Fibroblast of skin of right quadriceps (primary cell): ENCODE measurements at regions not wholly inside any gene's neighbourhood (a gene's known extent, or its start where the extent isn't known, plus 50 kb on each side); places are given as distances from the start of the nearest gene placed in this dataset.
"Not testable (repeated sequence)": the region's sequence is repeated elsewhere in the genome, so short reads cannot be mapped to it uniquely, and the experiment has no call there.

Source experiments
- DNase-seq: peaks from one replicate; pipeline ENCODE4 v3.0.0-alpha.2; 2013

DNA sequence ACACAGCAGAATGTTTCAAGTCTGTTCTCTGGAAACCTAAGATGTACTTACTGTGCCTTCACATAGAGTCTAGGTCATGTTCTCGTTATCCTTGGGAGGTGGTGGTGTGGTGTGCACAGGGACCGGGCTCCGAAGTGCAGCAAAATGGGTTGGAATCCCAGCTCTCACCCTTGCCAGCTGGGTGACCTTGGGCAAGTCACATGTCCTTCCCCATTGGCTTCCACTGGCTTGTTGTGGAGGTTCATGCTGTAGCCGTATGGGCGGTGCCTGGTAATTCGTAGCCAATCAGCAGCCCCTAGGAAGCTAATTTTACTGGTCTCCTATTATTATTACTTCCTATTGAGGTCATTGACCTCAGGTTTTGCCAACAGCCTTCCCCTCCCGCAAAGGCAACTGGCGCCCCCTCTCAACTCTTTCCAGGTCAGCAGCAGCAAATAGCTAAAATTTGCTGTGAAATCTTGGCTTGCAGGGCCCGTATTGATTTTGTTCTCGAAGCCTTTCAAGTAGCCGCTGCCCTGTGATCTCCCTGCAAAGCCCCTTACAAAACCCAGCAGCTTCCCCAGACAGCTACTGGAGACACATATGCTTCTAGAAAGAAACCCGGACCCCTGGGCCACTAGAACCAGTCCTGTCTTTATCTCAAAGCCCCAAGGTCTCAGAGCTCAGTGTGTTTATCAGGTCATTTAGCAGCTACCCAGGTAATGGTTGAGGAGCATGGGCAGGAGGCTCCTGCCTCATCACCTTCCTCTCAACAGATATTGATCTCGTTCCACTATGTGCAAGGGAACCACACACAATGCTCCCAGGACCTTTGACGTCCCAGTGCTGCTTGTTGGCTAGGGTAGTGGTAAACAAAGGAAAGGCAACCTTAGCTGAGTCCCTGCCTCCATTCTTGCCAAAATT is 66.5 kb upstream of the SLC1A4 start:
- no peak for DNase-seq

DNA sequence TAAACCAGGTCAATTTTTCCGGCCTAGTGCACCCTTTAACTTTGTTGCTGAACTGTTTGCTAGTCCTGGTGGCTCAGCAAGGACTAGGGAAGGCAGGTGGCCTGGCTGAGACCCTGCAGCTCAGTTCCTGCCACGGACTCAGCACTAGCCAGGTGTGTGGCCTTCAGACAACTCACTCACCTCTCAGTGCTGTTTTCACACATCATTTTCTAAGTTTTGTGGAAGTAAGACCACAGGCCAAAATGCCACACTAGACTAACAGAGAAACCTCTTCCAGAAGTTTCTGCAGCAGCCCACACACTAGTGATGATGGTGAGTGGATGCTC is 65.9 kb upstream of the SLC1A4 start:
- DNase-seq, result no peak

DNA sequence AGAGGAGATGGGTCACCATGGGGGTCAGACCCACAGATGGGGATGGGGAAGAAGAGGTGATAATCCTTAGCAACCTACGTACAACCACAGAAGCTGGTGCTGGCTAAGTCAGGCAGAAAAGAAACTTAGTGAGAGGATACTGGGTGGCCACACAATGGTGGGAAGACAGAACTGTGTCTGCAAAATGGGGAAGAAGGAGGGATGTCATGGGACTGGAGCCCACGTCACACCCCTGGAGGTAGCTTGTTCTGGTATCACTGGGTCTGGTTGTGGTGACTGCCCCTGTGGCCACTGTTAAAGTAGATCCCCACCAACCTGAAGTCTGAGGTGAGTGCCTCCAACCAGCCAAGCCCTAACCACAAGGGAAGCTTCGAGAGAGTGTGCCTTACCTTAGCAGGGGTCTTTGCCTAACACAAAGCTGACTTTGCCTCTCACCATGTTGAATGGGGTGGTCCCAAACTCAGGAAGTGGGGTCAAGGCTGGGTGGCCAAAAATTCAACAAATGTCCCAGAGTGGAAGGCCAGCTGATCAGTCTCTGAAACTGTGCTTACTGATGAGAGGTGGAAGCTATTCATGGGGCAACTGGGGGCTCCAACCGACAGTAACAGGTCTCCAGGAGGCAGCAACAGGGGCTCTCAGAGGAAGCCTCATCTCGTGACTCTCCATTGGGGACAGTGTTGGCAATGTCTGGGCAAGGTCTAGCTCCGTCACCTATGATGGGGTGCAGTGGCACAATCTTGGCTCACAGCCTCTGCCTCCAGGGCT is 64.8 kb upstream of the SLC1A4 start:
- no peak for DNase-seq

DNA sequence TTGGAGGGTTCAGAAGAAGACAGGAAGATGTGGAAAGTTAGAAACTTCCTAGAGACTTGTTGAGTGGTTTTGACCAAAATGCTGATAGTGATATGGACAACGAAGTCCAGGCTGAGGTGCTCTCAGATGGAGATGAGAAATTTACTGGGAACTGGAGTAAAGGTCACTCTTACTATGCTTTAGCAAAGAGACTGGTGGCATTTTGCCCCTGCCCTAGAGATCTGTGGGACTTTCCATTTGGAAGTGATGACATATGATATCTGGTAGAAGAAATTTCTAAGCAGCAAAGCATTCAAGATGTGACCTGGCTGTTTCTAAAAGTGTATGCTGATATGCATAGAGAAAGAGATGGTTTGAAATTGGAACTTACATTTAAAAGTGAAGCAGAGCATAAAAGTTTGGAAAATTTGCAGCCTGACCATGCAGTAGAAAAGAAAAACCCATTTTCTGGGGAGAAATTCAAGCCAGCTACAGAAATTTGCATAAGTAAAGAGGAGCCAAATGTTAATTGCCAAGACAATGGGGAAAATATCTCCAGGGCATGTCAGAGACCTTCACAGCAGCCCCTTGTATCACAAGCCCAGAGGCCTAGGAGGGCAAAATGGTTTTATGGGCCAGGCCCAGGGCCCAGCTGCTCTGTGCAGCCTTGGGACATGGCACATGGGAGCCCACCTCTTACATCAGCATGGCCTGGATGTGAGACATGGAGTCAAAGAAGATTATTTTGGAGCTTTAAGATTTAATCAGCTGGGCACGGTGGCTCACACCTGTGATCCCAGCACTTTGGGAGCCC is 63.1 kb upstream of the SLC1A4 start:
- DNase-seq, result not testable (repeated sequence)

DNA sequence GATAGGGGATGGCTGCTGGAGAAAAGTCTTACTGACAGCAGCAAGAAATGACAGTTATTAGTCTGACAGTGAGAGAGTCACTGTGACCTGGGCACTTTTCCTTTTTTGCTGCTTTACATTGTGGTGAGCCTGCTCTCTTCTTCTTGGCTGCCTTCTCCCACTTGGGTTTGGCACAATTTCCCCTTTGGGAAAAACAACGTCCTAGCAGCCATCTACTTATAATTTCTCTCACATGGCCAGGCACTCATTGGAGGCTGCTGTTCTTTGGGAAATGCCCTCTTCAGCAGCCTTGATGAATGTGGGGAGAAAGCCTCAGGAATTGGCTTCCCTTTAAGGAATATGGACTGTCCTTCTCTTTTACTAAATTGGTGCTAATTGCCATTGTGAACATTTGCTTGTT is 60.4 kb upstream of the SLC1A4 start:
- DNase-seq, result no peak

DNA sequence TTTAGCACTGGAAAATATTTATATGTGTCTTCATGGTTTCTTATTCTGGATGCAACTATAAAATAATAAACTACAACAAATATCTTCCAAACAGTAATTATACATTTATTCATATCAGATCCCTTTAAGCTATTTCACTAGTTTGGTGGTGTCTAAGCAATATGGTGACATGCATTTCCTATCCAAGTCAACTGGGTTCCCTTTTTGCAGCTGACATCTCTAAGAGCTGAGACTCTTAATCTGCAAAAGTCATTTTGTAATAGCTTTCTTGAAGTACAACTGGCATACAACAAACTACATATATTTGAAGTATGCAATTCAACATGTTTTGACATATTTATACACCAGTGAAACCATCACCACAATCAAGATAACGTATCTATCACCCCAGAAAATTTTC is 59.9 kb upstream of the SLC1A4 start:
- no peak for DNase-seq

DNA sequence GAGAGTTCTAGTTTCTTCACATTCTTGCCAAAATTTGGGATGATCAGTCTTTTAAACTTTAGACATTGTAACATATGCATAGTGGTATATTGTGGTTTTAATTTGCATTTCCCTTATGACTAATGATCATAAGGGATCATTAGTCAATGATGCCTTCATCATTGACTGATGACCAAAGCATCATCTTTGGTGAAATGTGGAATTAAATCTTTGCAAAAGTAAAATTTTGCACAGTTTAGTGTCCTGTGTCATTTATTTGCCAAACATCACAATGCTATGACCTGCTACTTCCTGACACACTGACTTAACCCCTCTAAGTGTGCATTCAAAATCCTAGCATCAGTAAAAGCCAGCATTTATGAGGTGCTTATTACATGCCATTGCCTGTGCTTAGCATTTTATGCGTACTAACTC is 58.9 kb upstream of the SLC1A4 start:
- no peak for DNase-seq

DNA sequence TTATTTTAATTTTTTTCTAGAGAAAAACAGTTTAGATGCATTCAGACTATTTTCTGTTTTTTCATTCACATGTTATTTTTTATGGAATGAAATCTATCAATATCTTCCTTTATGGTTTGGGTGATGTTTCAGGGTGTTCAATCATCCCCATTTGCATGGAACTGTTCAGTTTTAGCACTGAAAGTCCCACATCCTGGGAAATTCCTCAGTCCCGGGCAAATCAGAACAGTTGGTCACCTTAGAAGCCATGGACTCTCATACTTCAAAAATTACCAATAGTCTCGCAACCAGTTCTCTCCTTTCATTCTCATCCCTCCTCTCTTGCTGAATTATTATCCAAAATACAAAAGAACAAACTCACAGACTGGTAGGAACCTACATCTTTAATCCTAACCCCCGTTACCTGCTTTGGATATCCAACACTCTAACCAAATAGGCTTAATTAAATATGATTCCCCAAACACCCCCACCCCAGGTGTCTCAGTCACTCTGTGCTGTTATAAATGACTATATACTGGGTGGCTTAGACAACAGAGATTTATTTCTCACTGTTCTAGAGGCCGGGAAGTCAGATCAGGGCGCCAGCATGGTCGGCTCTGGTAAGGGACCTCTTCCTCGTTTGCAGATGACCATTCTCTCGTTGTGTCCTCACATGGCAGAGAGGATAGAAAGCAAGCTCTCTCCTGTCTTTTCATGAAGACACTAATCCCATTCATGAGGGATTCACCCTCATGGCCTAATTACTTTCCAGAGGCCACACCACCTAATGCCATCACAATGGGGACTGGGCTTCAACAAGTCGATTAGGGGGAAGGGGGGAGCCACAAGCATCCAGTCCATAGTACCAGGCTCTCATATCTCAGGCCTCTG is 57.7 kb upstream of the SLC1A4 start:
- DNase-seq, result no peak

DNA sequence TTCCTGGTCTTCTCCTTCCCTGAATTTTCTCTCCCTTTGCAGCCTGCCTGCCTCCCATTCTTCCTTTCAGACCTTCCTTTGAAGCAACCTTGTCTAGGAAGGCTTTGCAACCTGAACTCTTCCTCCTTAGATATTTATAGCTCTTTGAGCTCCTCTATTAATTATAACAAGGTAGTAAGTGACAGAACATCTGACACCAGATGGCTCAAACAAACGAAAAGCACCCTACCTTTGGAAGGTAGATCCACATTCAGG is 57.2 kb upstream of the SLC1A4 start:
- no peak for DNase-seq

DNA sequence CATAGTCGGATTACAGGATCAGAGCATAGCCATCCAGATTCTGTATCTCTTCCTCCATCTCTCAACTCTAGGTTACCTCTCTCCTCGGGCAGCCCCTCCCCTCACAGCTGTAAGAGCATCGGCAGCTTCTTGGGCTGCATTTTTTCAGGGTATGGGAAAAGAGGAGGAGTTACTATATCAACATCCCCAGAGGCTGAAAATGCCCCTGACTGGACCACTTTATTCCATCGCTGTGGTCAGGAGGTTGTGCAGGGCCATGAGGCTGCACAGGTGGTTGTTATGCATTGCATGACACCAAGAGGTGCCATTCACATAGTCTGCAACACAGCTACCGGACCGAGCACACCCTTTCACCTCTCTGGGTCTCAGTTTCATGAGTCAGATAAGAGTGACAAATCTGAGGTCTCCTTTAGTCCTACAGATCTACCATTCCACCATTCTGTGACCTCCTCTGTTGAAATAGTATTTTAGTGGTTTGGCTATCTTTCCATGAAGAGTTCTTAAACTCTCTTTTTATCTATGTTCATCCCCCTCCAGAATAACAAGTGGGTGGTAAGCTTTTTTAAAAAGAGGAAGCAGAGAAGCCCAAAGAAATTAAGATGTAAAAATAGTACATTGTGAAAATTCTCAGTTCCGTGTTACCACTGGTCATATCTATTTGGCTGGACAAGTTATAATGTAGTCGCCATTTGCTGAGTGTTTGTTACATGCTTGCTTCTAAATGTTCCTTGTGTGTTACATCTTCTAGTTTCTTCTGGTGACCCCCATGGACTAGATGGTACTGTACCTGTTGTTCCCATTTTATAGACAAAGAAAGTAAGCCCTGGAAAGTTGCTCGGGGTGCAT is 56.6 kb upstream of the SLC1A4 start:
- no peak for DNase-seq

DNA sequence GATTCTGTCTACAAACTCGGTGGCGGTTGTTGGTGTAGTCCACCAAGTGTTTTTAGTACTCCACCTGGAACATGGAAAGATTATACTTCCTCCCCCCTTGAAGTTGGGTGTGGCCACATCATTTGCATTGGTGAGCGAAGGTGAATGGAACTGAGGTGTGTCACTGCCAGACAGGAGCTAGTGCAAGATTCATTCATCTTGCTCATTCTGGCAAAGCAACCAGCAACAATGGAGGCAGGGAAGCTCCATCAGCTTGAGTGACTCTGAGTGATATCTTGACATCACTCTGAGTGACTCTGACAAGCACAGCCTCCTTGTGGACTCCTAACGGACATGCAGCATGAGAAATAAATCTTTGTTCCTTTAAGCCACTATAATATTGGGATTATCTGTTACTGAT is 54.7 kb upstream of the SLC1A4 start:
- no peak for DNase-seq

DNA sequence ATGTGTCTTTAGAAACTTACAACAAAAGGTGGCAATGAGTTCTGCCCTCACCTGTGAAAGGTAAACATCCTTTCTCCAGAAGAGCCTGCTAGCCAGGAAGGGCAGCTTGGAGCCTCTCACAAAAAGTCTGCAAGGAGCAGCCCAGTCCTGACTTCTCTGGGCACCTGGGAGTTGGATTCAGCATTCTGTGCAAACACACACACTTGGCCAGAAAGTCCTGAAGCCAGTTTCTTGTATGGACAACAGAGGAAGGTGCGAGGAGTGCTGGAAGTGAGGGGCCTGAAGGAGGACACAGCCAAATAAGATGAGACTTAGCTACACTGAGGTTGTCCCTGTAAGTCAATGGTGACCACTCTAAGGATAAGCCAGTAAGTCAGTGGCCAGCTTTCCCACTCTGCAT is 52.4 kb upstream of the SLC1A4 start:
- no peak for DNase-seq

DNA sequence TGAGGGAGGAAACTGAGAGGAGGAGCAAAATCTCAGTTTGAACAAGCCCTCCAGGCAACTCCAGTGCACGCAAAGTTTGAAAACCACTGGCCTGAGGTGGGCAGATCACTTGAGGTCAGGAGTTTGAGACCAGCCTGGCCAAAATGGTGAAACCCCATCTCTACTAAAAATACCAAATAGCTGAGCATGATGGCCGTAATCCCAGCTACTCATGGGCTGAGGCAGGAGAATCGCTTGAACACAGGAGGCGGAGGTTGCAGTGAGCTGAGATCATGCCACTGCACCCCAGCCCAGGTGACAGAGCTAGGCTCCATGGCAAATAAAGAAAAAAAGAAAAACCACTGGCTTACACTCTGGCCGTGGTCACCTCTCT is 51.9 kb upstream of the SLC1A4 start:
- not testable (repeated sequence) for DNase-seq

DNA sequence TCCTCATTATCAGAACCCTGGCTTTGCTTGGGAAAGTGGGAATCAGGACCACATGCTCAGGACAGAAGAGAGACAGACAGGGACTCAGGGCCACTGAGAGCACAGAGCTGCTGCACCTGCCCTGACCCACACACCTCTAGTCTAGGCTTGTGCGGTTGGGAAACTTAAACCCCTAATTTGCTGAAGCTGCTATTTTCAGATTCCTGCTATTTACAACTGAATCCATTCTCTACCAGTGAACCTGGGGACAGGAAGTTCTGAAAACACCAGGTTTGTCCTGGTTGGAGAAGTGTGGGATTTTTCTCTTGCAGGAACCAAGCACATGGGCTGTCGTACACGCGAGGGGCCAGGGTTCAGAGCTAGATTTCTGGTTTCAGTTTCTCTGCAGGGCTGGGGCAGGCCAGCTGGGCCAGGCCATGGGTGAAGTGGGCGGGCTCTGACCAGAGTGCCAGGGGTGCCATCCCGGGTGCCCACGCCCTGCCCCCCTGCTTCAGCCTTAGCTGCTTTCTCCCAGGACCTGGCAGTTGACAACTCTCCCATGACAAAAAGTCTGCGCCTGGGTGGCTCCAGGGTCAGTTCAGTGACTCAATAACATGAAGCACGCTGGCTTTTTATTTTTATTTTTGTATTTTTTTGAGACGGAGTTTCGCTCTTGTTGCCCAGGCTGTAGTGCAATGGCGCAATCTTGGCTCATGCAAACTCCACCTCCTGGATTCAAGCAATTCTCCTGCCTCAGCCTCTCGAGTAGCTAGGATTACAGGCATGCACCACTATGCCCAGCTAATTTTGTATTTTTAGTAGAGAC is 51.3 kb upstream of the SLC1A4 start:
- DNase-seq, result no peak

DNA sequence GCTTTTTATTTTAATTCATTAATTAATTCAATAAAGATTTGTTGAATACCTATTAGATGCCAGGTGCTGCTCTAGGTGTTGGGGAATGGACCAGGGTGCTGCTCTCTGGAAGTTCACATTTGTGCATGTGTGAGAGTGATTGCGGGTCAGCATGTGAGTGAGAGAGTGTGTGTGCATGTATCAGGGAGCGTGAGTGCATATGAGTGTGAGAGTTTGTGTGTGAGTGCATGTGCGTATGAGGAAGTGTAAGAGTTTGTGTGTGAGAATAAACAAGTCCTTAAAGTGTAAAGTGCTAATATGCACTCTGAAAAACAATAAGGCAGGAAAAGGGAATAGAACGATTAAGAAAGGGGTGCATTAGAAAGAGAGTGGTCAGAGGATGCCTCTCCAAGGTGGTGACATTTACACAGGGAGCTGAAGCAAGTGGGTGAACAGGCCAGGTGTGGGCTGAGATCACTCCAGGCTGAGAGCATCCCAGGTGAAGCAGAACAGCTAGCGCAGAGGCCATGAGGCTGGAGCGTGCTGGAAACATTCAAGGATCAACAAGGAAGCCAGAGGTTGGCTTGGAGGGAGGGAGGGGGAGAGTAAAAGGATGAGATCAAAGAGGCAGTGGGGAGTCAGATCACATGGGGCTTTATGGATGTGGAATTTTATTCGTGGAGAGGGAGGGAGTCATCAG is 50.5 kb upstream of the SLC1A4 start:
- DNase-seq, result no peak

DNA sequence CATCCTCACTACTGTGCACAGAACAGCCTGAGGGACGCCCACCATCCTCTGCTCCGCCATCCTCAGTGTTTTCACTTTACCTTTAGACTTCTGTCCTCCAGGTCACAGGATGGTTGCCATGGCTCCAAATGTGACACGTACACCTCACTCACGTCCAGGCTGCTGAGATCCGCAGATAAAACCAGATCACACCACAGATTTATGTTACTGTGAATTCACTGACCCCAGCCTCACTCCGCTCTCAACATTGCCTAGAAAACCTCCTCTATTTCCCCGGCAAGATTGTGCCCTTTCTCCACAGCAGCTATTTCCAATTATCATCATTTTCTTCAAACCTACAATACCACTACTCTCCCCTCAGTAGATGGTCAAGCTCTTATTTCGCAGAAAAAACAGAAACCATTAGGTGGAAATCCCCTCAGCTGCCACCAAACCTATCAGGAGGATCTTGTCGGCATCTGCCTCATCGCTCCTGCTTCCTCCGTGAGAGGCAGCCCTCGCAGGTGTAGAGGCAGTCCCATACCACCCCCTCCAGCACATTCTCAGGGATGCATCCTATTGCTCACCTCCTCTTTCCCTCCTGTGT is 49.8 kb upstream of the SLC1A4 start:
- no peak for DNase-seq
